SHP77 (cell line): ENCODE measurements at regions not wholly inside any gene's neighbourhood (a gene's known extent, or its start where the extent isn't known, plus 50 kb on each side); places are given as distances from the start of the nearest gene placed in this dataset.
"Not testable (repeated sequence)": the region's sequence is repeated elsewhere in the genome, so short reads cannot be mapped to it uniquely, and the experiment has no call there.

Experiments used
- DNase-seq, 2 experiments: peaks; one replicate each; lab custom pipeline; 2025; lab: John Stamatoyannopoulos, UW

DNA sequence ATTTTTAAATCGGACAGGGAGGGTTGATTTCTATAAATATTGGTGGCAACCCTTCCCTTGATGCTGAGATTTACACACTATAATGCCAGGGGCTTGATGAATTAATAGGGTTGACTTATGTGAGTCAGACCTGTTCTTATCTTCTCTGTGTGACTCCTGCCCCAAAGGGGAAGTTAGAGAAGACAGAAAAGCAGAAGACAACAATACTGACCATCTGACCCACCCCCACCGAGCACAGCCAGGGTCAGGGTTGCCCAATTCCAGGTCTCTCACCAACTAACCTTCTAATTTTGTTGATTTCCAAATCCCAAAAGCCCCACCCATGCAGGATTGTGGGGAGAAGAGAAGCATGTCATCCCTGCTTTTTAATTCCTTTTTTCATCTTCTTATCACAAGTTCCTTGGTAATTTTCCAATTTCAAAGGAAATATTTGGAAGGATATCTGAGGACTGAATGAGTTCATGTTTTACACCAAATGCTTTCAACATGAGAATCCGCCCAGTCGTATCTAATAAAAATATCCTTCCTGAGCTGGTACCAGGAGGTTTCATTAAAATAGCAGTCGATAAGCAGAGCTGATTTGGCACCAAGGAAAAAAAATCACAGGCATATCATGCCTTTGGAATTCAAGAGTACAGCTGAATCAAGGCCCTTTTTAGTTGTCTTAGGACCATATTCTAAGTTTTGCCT, 603.4 kb upstream of the CDH11 start:
- no peak for DNase-seq

DNA sequence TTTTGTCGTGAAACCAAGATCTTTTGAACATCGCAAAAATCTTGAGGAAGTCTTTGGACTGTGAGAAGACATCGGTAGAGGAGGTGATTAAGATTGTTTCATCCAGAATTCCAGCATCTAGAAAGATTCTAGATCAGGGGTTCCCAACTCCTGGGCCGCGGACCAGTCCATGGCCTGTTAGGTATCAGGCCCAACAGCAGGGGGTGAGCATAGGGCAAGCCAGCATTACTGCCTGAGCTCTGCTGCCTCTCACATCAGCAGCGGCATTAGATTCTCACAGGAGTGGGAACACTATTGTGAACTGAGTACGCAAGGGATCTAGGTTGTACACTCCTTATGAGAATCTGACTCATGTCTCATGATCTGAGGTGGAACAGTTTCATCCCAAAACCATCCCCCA, 600.6 kb upstream of the CDH11 start:
- DNase-seq = no peak

GRCh38 chr16:65717846-65718245, 596.0 kb upstream of the CDH11 start:
- no peak for DNase-seq

GRCh38 chr16:65716737-65717700, 595.2 kb upstream of the CDH11 start:
- DNase-seq = no peak

- DNase-seq = no peak
Observed at GRCh38 chr16:65713181-65713808, 591.4 kb upstream of the CDH11 start.

DNA sequence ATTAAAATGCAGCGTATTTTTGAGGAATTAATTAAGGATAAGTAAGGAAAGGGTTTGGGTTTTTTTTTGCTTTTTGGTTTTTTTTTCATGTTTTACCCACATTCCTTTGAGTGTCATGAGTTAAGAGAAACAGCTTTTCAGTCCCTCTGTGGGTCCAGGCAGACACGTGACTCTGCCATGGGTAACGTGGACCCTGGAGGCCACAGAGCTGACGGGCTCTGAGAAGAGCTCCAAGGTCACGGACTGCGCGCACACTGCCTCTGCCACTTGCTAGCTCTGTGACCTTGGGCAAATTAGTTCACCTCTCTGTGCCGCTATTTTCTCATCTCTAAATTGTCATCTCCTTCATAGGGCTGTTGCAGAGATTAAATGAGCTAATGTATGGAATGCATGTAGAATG, 588.2 kb upstream of the CDH11 start:
- no peak for DNase-seq

GRCh38 chr16:65704866-65705265, 583.0 kb upstream of the CDH11 start:
- peak in 1 of 2 experiments; percentile 1 for DNase-seq

DNA sequence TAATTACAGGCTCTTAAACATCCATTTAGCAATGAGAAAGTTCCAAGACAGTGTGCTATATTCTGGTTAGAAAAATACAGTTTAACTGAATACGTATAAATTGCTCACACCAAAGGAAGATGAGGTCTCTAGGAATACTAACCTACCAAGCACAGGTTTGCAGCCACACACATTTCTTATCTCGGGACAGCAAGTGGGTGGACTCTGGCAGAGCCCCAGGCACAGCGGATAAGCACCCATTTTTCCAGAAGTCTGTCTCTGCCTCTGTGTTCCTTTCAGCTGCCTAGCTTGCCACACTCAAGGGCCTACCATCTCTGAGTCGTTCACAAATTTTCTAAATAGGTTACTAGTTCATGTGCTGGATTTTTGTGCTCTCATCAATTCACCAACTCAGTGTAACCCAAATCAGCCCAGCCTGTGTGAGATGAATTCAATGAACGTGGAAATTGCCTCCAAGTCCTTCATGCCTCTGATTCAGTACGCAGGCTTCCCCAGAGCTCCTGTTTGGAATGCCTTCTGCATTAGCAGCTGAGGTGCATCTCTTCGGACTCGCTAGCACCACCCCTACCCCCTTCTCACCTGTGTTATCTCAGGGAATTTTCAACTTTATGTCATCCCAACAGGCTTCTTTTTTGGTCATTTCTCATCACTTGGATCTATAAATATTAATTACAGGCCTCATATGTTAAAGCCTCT, 581.0 kb upstream of the CDH11 start:
- no peak for DNase-seq

- DNase-seq = no peak
Observed at GRCh38 chr16:65700596-65700995, 578.7 kb upstream of the CDH11 start.

DNA sequence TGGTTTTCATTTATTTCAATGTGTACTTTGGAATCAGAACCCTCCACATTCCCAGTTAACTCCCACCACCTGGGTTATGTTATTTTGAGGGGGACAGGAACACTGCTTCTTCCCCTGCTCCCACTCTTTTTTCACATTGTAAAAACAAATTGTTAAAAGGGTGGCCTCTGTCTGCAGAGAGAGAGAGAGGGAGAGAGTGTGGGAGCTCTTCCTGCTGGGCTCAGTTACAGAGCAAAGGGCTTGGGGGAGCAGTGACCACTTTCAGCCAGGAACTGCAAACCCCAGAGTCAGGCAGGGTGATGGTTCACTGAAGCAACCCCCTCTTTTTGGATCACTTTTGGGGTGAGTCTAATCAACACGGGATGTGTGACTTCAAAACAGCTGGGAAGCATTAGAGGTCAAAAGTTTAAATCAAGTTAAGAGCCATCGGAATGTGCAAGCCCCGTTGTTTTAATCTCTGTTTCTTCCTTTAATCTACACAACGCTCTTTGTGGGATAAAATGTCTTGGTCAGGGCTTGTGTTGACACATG, 577.0 kb upstream of the CDH11 start:
- DNase-seq = no peak

GRCh38 chr16:65697521-65697920, 575.7 kb upstream of the CDH11 start:
- DNase-seq = no peak

DNA sequence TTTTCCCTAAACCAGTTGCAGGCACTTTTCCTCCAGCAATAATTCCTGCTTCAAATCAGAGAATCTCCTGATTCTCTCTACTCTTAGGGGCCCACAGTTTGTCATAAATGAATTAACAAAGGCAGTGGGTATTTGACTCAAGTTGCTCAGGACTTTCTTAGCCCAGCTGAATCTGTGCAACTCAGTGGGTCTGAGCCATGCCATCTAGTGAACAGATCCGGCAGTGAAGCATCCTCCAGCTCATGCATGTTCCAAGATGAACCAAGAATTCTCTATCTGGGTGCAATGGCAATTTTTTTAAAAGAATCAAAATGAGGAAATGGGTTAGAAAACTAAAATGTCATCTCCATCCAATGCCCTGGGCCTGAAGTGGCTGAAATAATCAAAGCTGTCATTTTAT, 575.2 kb upstream of the CDH11 start:
- no peak for DNase-seq

- DNase-seq = not testable (repeated sequence)
Observed at GRCh38 chr16:65691846-65692245, 570.0 kb upstream of the CDH11 start.

DNA sequence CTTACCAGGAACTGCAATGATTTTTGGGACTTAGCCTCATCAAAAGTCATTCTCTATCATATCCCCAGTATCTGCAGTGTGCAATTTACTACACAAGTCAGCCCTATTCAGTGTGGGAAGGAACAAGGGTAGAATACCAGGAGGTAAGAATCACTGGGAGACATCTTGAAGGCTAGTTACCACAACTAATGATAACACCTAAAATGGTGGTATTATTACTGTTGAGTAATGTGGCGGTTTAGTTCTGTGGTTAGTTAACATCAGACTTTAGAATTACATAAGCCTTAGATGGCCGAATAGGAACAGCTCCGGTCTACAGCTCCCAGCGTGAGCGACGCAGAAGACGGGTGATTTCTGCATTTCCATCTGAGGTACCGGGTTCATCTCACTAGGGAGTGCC, 567.9 kb upstream of the CDH11 start:
- no peak for DNase-seq

- DNase-seq = no peak
Observed at GRCh38 chr16:65688301-65688700, 566.4 kb upstream of the CDH11 start.

DNA sequence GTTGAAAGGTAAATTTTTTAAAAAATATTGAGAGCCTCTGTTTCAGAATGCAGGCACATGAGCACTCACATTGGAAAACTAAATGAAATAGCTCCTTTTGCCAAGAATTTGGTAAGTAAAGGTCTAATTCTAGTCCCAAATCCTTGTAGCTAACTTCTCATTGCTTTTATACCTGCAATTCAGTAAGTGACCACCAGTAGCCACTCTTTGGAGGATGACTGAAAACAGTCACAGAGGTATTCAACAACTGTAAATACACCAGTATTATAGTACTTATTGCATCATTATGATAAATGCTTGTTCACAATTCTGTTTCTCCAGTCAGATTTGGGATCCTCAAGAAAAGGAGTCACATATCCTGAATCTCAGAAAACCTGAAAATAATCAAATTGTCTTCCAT, 562.4 kb upstream of the CDH11 start:
- DNase-seq = no peak

GRCh38 chr16:65681406-65681805, 559.5 kb upstream of the CDH11 start:
- no peak for DNase-seq

GRCh38 chr16:65679785-65680184, 557.9 kb upstream of the CDH11 start:
- DNase-seq = no peak

- no peak for DNase-seq
Observed at GRCh38 chr16:65675161-65675560, 553.3 kb upstream of the CDH11 start.

- no peak for DNase-seq
Observed at GRCh38 chr16:65672960-65673359, 551.1 kb upstream of the CDH11 start.

GRCh38 chr16:65671071-65671470, 549.2 kb upstream of the CDH11 start:
- no peak for DNase-seq

GRCh38 chr16:65668064-65668595, 546.3 kb upstream of the CDH11 start:
- DNase-seq = no peak
